SU-DHL-6 (cell line): ENCODE measurements at regions not wholly inside any gene's neighbourhood (a gene's known extent, or its start where the extent isn't known, plus 50 kb on each side); places are given as distances from the start of the nearest gene placed in this dataset.

Source experiments
- H2AFZ ChIP-seq: fragments of 200-600 bp; sonication (generic); 2 replicates; pipeline ENCODE4 v1.6.1; 2014; ENCODE audit warnings: low read depth, mild to moderate bottlenecking, moderate library complexity, mixed read lengths, antibody characterized with exemption, low read length; ENCODE audit not compliant: severe bottlenecking
- H3F3A ChIP-seq: fragments of 200-600 bp; shearing (Covaris generic); 2 replicates; pipeline ENCODE4 v1.6.0; 2016; ENCODE audit warnings: antibody characterized with exemption, mild to moderate bottlenecking; ENCODE audit not compliant: insufficient read depth
- H3K27ac ChIP-seq: fragments of 200-600 bp; sonication (generic); 2 replicates; pipeline ENCODE4 v1.5.1; 2016; ENCODE audit warnings: low read depth, mild to moderate bottlenecking, low read length, moderate library complexity, mixed read lengths
- H3K27me3 ChIP-seq: fragments of 200-600 bp; sonication (generic), shearing (Covaris generic); 2 replicates; pipeline ENCODE4 v1.6.0; 2014; ENCODE audit warnings: mild to moderate bottlenecking, low read length
- H3K36me3 ChIP-seq: fragments of 200-600 bp; sonication (generic); 2 replicates; pipeline ENCODE4 v1.6.1; 2014; ENCODE audit warnings: mild to moderate bottlenecking, low read length, mixed read lengths
- H3K4me2 ChIP-seq: fragments of 300-600, 200-600 bp; shearing (Covaris generic), sonication (generic); 2 replicates; pipeline ENCODE4 v1.6.0; 2014; ENCODE audit warnings: low read length, low read depth, mild to moderate bottlenecking; ENCODE audit not compliant: poor library complexity, severe bottlenecking
- H3K4me3 ChIP-seq: fragments of 200-600 bp; sonication (generic); 2 replicates; pipeline ENCODE4 v1.5.1; 2014; ENCODE audit warnings: antibody characterized with exemption, low read length, mild to moderate bottlenecking, mixed read lengths; ENCODE audit not compliant: insufficient read depth, poor library complexity, severe bottlenecking
- H3K79me2 ChIP-seq: fragments of 200-600 bp; sonication (generic); 2 replicates; pipeline ENCODE4 v1.6.1; 2014; ENCODE audit warnings: mild to moderate bottlenecking, low read length, moderate library complexity; ENCODE audit not compliant: insufficient read depth
- H3K9ac ChIP-seq: fragments of 200-600 bp; sonication (generic); 2 replicates; pipeline ENCODE4 v1.7.0; 2014; ENCODE audit warnings: mild to moderate bottlenecking, low read length
- H3K9me2 ChIP-seq: fragments of 200-600 bp; sonication (generic); replicated peaks from 2 replicates; pipeline ENCODE4 v1.6.1; 2014; ENCODE audit warnings: low read length; ENCODE audit not compliant: insufficient read depth
- H3K9me3 ChIP-seq: fragments of 200-600 bp; sonication (generic); 2 replicates; pipeline ENCODE4 v1.6.1; 2014; ENCODE audit warnings: low read length, mixed read lengths; ENCODE audit not compliant: insufficient read depth
- H4K20me1 ChIP-seq: fragments of 200-600 bp; sonication (generic); 2 replicates; pipeline ENCODE4 v1.6.1; 2014; ENCODE audit warnings: low read depth, mild to moderate bottlenecking, antibody characterized with exemption, low read length, moderate library complexity, mixed read lengths
- CTCF ChIP-seq: fragments of 200-600 bp; sonication (generic); IDR thresholded peaks from one replicate; pipeline ENCODE4 v1.5.1; 2017; ENCODE audit warnings: antibody characterized with exemption, mild to moderate bottlenecking, low read length, moderate library complexity; ENCODE audit not compliant: insufficient read depth, poor library complexity, severe bottlenecking
- EZH2phosphoT487 ChIP-seq: fragments of 200-600 bp; sonication (generic), shearing (Covaris generic); conservative IDR thresholded peaks from 2 replicates; pipeline ENCODE4 v1.6.1; 2018; ENCODE audit warnings: mild to moderate bottlenecking, antibody characterized with exemption, low read length, moderate library complexity, mixed read lengths

- Histone ChIP-seq H3K36me3 (no peaks in the 10 kb centered on the region), H4K20me1 (no peaks in the 10 kb centered on the region), H3K9ac (no peak overlapping the region), H2AFZ (no peak overlapping the region), H3K79me2 (no peaks in the 10 kb centered on the region), H3K9me2 (no peaks in the 10 kb centered on the region), H3K4me2 (no peak overlapping the region), H3F3A (no peaks in the 10 kb centered on the region), H3K27me3 (no peaks in the 10 kb centered on the region), H3K27ac (no peak overlapping the region), H3K4me3 (no peak overlapping the region), H3K9me3 (no peaks in the 10 kb centered on the region)
- TF ChIP-seq EZH2phosphoT487, result no peak
- TF ChIP-seq CTCF, result no peak
Observed at GRCh38 chr5:14954216-14954615, 82.6 kb upstream of the ANKH start.

DNA sequence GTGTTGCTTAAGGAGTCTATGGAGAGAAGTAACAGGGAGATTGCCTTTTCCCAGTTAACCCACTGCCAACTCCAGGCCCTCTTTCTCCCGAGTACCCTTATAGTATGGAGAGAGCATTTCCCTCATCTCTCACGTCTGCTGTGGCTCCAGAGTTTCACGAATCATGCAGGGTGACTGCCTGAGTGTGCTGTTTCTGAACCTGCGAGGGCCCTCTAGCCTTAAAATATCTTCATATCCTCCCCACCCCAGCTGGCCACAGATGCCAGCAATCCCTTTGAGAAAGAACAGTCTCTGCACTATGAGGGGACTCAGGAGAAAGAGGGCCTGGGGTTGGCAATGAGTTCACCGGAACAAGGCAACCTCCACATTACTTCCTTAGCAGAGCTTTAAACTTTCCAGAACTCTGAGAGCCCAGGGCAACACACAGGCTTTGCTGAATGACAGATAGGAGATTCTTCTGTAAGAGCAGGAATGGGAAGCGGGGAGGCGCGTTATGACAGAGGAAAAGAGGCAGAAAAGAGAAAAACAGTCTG is 81.6 kb upstream of the ANKH start:
- Histone ChIP-seq H3K4me2 (no peak overlapping the region), H3K27ac (no peak overlapping the region), H3K9me2 (no peaks in the 10 kb centered on the region), H3K9ac (no peak overlapping the region), H2AFZ (no peak overlapping the region), H3K79me2 (no peaks in the 10 kb centered on the region), H3K4me3 (no peak overlapping the region), H4K20me1 (no peaks in the 10 kb centered on the region), H3K9me3 (no peaks in the 10 kb centered on the region), H3K36me3 (no peaks in the 10 kb centered on the region), H3F3A (no peaks in the 10 kb centered on the region), H3K27me3 (no peaks in the 10 kb centered on the region)
- no peak for TF ChIP-seq EZH2phosphoT487

- Histone ChIP-seq H3K27me3 (no peaks in the 10 kb centered on the region), H3K79me2 (no peaks in the 10 kb centered on the region), H4K20me1 (no peaks in the 10 kb centered on the region), H3K4me2 (no peak overlapping the region), H3K36me3 (no peaks in the 10 kb centered on the region), H3K4me3 (no peak overlapping the region), H3K27ac (no peak overlapping the region), H2AFZ (no peak overlapping the region), H3K9ac (no peak overlapping the region), H3K9me2 (no peaks in the 10 kb centered on the region), H3F3A (no peaks in the 10 kb centered on the region), H3K9me3 (no peaks in the 10 kb centered on the region)
- TF ChIP-seq EZH2phosphoT487, result no peak
- TF ChIP-seq CTCF, result no peak
Observed at GRCh38 chr5:14948383-14948782, 76.8 kb upstream of the ANKH start.

GRCh38 chr5:14946815-14947620 is 75.4 kb upstream of the ANKH start:
- no peaks in the 10 kb centered on the region for H3K27me3 ChIP-seq
- H3K27ac ChIP-seq, result no peak overlapping the region
- no peak overlapping the region for H3K4me3 ChIP-seq
- H3K9ac ChIP-seq, result no peak overlapping the region
- H2AFZ ChIP-seq, result no peak overlapping the region
- H3K9me3 ChIP-seq, result no peaks in the 10 kb centered on the region
- peak; percentile 32 for TF ChIP-seq CTCF
- no peak for TF ChIP-seq EZH2phosphoT487
- no peaks in the 10 kb centered on the region for H3K79me2 ChIP-seq
- H4K20me1 ChIP-seq, result no peaks in the 10 kb centered on the region
- H3K36me3 ChIP-seq, result no peaks in the 10 kb centered on the region
- H3K9me2 ChIP-seq, result no peaks in the 10 kb centered on the region
- H3F3A ChIP-seq, result no peaks in the 10 kb centered on the region
- H3K4me2 ChIP-seq, result no peak overlapping the region
